ENCODE measurements at regions not wholly inside any gene's neighbourhood (a gene's known extent, or its start where the extent isn't known, plus 50 kb on each side); places are given as distances from the start of the nearest gene placed in this dataset.

GRCh38 chr7:84291756-84292155 lies 97.2 kb upstream of the SEMA3A start:
- Histone ChIP-seq H3K27me3 (ENCODE audit: low read depth, low read length) (no peaks in the 10 kb centered on the region), H3K4me2 (ENCODE audit: low read length) (no peak overlapping the region), H3K79me2 (ENCODE audit: low read length) (no peaks in the 10 kb centered on the region), H4K20me1 (ENCODE audit: insufficient read depth, low read length) (no peaks in the 10 kb centered on the region), H2AFZ (ENCODE audit: low read depth, low read length) (peak overlapping the region; percentile 69; the same call in 1 of the 2 replicates), H3K9me3 (ENCODE audit: insufficient read depth, low read length) (no peaks in the 10 kb centered on the region), H3K9ac (ENCODE audit: low read length) (no peak overlapping the region), H3K27ac (ENCODE audit: low read length) (no peak overlapping the region), H3K36me3 (replicated peaks; ENCODE audit: low read depth, low read length) (no peaks in the 10 kb centered on the region), H3K4me3 (ENCODE audit: low read length) (no peak overlapping the region), H3K4me1 (ENCODE audit: low read length) (no peaks in the 10 kb centered on the region)
- no peak for TF ChIP-seq CTCF (IDR thresholded peaks at IDR 0.05; ENCODE audit: low read depth, low read length)
- no peak for TF ChIP-seq EZH2phosphoT487 (IDR thresholded peaks at IDR 0.05; ENCODE audit: low read depth)

GRCh38 chr7:84283798-84284197 lies 89.2 kb upstream of the SEMA3A start:
- Histone ChIP-seq H2AFZ (ENCODE audit: low read depth, low read length) (no peak overlapping the region), H3K4me3 (ENCODE audit: low read length) (no peak overlapping the region)

GRCh38 chr7:84281518-84281917 lies 86.9 kb upstream of the SEMA3A start:
- H3K4me3 ChIP-seq (ENCODE audit: low read length) = no peak overlapping the region
- H3K4me2 ChIP-seq (ENCODE audit: low read length) = no peak overlapping the region
- H3K36me3 ChIP-seq (replicated peaks; ENCODE audit: low read depth, low read length) = no peaks in the 10 kb centered on the region
- H3K27me3 ChIP-seq (ENCODE audit: low read depth, low read length) = no peaks in the 10 kb centered on the region
- TF ChIP-seq EZH2phosphoT487 (IDR thresholded peaks at IDR 0.05; ENCODE audit: low read depth) = no peak
- no peak for TF ChIP-seq CTCF (IDR thresholded peaks at IDR 0.05; ENCODE audit: low read depth, low read length)
- no peak overlapping the region for H3K27ac ChIP-seq (ENCODE audit: low read length)
- no peak overlapping the region for H3K9ac ChIP-seq (ENCODE audit: low read length)
- no peak overlapping the region for H2AFZ ChIP-seq (ENCODE audit: low read depth, low read length)
- H4K20me1 ChIP-seq (ENCODE audit: insufficient read depth, low read length) = no peaks in the 10 kb centered on the region
- H3K79me2 ChIP-seq (ENCODE audit: low read length) = no peaks in the 10 kb centered on the region
- no peaks in the 10 kb centered on the region for H3K4me1 ChIP-seq (ENCODE audit: low read length)
- H3K9me3 ChIP-seq (ENCODE audit: insufficient read depth, low read length) = no peaks in the 10 kb centered on the region

More at GRCh38 chr7:84283798-84284197, 89.2 kb upstream of the SEMA3A start:
- H3K79me2 ChIP-seq (ENCODE audit: low read length) = no peaks in the 10 kb centered on the region
- no peak overlapping the region for H3K9ac ChIP-seq (ENCODE audit: low read length)
- no peaks in the 10 kb centered on the region for H3K27me3 ChIP-seq (ENCODE audit: low read depth, low read length)
- H3K27ac ChIP-seq (ENCODE audit: low read length) = no peak overlapping the region
- H3K9me3 ChIP-seq (ENCODE audit: insufficient read depth, low read length) = no peaks in the 10 kb centered on the region
- no peaks in the 10 kb centered on the region for H3K4me1 ChIP-seq (ENCODE audit: low read length)
- TF ChIP-seq EZH2phosphoT487 (IDR thresholded peaks at IDR 0.05; ENCODE audit: low read depth) (no peak), CTCF (IDR thresholded peaks at IDR 0.05; ENCODE audit: low read depth, low read length) (no peak)
- H4K20me1 ChIP-seq (ENCODE audit: insufficient read depth, low read length) = no peaks in the 10 kb centered on the region
- no peak overlapping the region for H3K4me2 ChIP-seq (ENCODE audit: low read length)
- H3K36me3 ChIP-seq (replicated peaks; ENCODE audit: low read depth, low read length) = no peaks in the 10 kb centered on the region

- Histone ChIP-seq H4K20me1 (ENCODE audit: insufficient read depth, low read length) (no peaks in the 10 kb centered on the region), H3K9ac (ENCODE audit: low read length) (no peak overlapping the region), H3K79me2 (ENCODE audit: low read length) (no peaks in the 10 kb centered on the region), H3K4me3 (ENCODE audit: low read length) (no peak overlapping the region), H3K27me3 (ENCODE audit: low read depth, low read length) (no peaks in the 10 kb centered on the region), H2AFZ (ENCODE audit: low read depth, low read length) (no peak overlapping the region), H3K4me1 (ENCODE audit: low read length) (no peaks in the 10 kb centered on the region), H3K27ac (ENCODE audit: low read length) (no peak overlapping the region), H3K36me3 (replicated peaks; ENCODE audit: low read depth, low read length) (no peaks in the 10 kb centered on the region), H3K4me2 (ENCODE audit: low read length) (no peak overlapping the region), H3K9me3 (ENCODE audit: insufficient read depth, low read length) (no peaks in the 10 kb centered on the region)
- no peak for TF ChIP-seq CTCF (IDR thresholded peaks at IDR 0.05; ENCODE audit: low read depth, low read length)
- TF ChIP-seq EZH2phosphoT487 (IDR thresholded peaks at IDR 0.05; ENCODE audit: low read depth) = no peak
Observed at GRCh38 chr7:84277628-84278224, 83.1 kb upstream of the SEMA3A start.

All from OCI-LY3 (cell line).